Heart left ventricle (tissue), 13 donors: ENCODE measurements at regions not wholly inside any gene's neighbourhood (a gene's known extent, or its start where the extent isn't known, plus 50 kb on each side); places are given as distances from the start of the nearest gene placed in this dataset.

ENCODE experiments used
- CTCF ChIP-seq, 12 donors: fragments of 200-600 bp; sonication (generic) in 4 of 12; IDR thresholded peaks; one replicate each; pipeline versions ENCODE4 v1.5.0 to v1.8.0; 2018 to 2022; ENCODE audit warnings: antibody characterized with exemption in 12 of 12, mild to moderate bottlenecking in 5 of 12
- POLR2A ChIP-seq, 2 donors: fragments of 450-650 bp; IDR thresholded peaks; one replicate each; pipeline ENCODE4 v1.6.1; 2017; ENCODE audit warnings: antibody characterized with exemption in 2 of 2, mild to moderate bottlenecking in 2 of 2, moderate library complexity in 2 of 2
- donor health status: ischemic (EF 13 %, LVEDD 7.1; RV severe dilation, severe dysfunction).
- donor health status: DM: no; HTN: yes; CAD: no.
- donor health status: DM: no; HTN: no; CAD: no.
- donor health status: ischemic (EF 25% LVEDD 6.9; RV normal size, moderate dysfunction).
- donor health status: ischemic (EF 25% LVEDD 5.7; RV mildly dilated, moderate dysfunction).
- donor health status: ischemic (EF 35%, LVEDD 5.7; RV mildly dilated, moderate dysfunction).
- donor health status: nonischemic (EF 11% LVEDD 7.7; RV severe dilation, severe dysfunction).
- donor health status: DM: yes; HTN: yes; CAD: no.
- donor health status: PGD.
- donor health status: ischemic (EF 29% LVEDD 5.4; RV normal size, mild dysfunction).
- donor health status: nonischemic (EF 23%, LVEDD 6.1; RV moderate dilation, normal function).

- TF ChIP-seq CTCF (IDR thresholded peaks at IDR 0.05) (no peak), POLR2A (IDR thresholded peaks at IDR 0.05) (no peak)
Measured at GRCh38 chr13:29921542-29921941, 71.1 kb upstream of the UBL3 start.
